Keratinocyte (primary cell): ENCODE measurements at regions not wholly inside any gene's neighbourhood (a gene's known extent, or its start where the extent isn't known, plus 50 kb on each side); places are given as distances from the start of the nearest gene placed in this dataset.

Experiments used
- EZH2 ChIP-seq: IDR thresholded peaks from one replicate; pipeline ENCODE4 v1.6.1; 2012; ENCODE audit warnings: inconsistent platforms, mild to moderate bottlenecking, low read length, moderate library complexity
- TF ChIP-seq, protein P1 (sequence below), 3 experiments: IDR thresholded peaks in 1 of 3; conservative IDR thresholded peaks in 1 of 3; optimal IDR thresholded peaks in 1 of 3; 2 replicates in 2 of 3; 3 replicates in 1 of 3; pipeline versions ENCODE3 to v1.5.1; 2011; ENCODE audit warnings: low read length in 3 of 3, mild to moderate bottlenecking in 3 of 3, moderate library complexity in 2 of 3, control low read depth in 1 of 3, inconsistent platforms in 1 of 3; ENCODE audit not compliant: insufficient read depth in 2 of 3; ENCODE audit errors: extremely low read depth in 1 of 3

DNA sequence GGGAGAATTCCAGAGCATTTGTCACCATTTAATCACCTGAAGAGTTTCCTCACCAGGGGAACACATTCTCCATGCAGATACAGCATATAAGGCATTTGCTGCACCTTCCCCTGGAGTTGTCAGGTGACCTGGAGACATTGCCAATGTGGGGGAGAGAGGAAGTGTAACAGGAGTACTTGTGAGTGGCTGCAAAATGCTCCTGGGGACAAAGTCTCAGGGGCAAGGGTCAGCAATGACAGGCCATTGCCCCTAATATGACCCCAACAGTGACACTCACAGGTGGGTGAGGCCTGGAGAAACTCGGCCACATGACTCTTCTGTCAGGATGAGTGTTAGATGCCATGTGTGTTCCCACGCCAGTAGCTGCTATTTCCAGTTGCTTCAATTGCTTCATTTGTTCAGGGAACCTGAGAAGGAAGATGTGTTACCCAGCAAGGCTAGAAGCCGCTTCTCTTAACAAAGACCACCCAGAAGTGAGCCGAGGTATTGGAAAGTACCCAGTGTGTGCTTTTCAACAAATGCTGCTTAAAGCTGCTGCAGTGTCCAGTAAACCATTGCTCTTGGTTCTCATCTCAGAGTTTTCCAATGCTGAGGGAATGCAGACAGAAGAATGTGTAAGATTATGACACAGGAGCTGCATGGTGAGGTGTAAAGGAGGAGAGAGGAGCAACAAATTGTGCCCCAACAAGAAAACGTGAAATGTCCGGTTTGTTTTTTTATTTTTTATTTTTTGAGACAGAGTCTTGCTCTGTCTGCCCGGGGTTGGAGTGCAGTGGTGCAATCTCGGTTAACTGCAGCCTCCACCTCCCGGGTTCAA lies 128.2 kb upstream of the SLC44A1 start:
- TF ChIP-seq, protein P1, sequence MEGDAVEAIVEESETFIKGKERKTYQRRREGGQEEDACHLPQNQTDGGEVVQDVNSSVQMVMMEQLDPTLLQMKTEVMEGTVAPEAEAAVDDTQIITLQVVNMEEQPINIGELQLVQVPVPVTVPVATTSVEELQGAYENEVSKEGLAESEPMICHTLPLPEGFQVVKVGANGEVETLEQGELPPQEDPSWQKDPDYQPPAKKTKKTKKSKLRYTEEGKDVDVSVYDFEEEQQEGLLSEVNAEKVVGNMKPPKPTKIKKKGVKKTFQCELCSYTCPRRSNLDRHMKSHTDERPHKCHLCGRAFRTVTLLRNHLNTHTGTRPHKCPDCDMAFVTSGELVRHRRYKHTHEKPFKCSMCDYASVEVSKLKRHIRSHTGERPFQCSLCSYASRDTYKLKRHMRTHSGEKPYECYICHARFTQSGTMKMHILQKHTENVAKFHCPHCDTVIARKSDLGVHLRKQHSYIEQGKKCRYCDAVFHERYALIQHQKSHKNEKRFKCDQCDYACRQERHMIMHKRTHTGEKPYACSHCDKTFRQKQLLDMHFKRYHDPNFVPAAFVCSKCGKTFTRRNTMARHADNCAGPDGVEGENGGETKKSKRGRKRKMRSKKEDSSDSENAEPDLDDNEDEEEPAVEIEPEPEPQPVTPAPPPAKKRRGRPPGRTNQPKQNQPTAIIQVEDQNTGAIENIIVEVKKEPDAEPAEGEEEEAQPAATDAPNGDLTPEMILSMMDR (optimal IDR thresholded peaks at IDR 0.05 in 1 of 3, IDR thresholded peaks at IDR 0.05 in 1 of 3, conservative IDR thresholded peaks at IDR 0.05 in 1 of 3; ENCODE audit: extremely low read depth in 1 of 3, insufficient read depth in 2 of 3, low read length in 3 of 3) = no peak
- no peak for TF ChIP-seq EZH2
